ENCODE measurements at regions not wholly inside any gene's neighbourhood (a gene's known extent, or its start where the extent isn't known, plus 50 kb on each side); places are given as distances from the start of the nearest gene placed in this dataset.

DNA sequence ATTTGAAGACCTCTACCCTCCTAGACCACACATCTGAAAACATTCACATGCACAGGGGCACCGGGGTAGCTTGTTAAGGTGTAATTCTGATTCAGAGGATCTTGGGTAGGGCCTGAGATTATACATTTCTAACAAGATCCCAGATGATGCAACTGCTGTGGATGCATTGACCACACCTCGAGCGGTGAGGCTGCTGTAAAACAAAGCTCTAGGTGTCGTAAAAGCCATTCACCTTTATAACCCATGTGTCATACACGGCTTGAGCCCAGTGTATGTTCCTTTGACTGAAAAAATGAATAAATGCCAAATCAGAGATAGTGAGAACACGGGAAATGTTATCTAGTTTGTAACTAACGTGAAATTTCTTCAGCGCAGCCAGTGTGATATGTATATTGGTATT, 1578.2 kb upstream of the WWC1 start:
- Histone ChIP-seq H3K4me3 (no peak overlapping the region), H3K9me3 (replicated peaks in 1 of 3) (no peaks in the 10 kb centered on the region), H3K36me3 (replicated peaks in 1 of 2) (no peaks in the 10 kb centered on the region), H3K27me3 (no peaks in the 10 kb centered on the region), H3K4me1 (replicated peaks in 1 of 2) (no peaks in the 10 kb centered on the region), H3K27ac (no peak overlapping the region)
- 77 to 83% (median 80%) methylated on average over 8 of the region's 8 CpGs for whole genome bisulfite sequencing, 4 donors
- intact Hi-C loops (cut with DNase I), result no loop called here
- TF ChIP-seq, protein P1, sequence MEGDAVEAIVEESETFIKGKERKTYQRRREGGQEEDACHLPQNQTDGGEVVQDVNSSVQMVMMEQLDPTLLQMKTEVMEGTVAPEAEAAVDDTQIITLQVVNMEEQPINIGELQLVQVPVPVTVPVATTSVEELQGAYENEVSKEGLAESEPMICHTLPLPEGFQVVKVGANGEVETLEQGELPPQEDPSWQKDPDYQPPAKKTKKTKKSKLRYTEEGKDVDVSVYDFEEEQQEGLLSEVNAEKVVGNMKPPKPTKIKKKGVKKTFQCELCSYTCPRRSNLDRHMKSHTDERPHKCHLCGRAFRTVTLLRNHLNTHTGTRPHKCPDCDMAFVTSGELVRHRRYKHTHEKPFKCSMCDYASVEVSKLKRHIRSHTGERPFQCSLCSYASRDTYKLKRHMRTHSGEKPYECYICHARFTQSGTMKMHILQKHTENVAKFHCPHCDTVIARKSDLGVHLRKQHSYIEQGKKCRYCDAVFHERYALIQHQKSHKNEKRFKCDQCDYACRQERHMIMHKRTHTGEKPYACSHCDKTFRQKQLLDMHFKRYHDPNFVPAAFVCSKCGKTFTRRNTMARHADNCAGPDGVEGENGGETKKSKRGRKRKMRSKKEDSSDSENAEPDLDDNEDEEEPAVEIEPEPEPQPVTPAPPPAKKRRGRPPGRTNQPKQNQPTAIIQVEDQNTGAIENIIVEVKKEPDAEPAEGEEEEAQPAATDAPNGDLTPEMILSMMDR (IDR thresholded peaks at IDR 0.05), result no peak
- TF ChIP-seq POLR2A (IDR thresholded peaks at IDR 0.05), result no peak
- no peak for DNase-seq

DNA sequence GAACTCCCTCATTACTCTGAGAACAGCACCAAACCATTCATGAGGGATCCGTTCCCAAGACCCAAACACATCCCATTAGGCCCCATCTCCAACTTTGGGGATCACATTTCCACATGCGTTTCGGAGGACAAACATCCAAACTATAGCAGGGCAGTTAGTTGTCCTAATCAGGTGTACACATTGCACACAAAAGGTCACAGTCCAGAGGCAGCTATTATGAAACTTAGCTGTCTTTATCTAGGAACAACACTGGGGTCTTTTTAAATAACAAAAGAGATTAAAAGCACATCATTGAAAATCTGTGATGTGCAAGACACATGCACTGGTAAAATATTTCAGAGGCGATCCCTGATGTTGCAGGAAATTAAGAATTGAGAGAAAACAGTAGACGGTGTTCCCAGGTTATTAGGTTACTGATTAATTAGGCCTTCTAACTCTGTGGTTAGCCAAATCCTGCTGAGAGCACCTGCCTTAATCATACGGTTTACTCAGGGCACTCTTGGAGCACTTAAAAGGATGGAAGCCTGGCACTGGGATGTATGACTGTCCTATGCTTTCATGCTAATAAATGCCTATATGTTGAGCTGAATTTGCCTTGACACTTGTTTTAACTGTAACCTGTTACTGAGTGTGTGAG, 1574.5 kb upstream of the WWC1 start:
- intact Hi-C loops (cut with DNase I), result no loop called here

DNA sequence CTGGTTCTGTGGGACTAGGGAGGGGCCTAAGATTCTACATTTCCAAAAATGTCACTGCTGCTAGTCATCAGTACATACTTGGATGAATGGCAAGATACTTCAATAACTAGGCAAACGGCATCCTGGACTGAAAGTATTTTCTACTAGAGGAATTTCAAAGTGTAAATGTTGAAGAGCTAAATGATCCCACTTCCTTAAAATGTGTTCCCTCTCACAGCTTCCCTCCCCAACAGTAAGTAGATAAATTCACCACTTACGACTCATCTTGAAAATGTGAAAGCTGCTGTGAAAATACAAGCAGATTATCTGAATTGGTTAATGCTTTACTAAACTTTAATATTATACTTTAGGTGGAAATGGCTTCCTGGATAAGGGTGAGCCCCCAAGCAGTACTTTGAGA, 1571.5 kb upstream of the WWC1 start:
- intact Hi-C loops (cut with DNase I), result no loop called here
- Histone ChIP-seq H3K27ac (no peak overlapping the region), H3K9me3 (replicated peaks in 1 of 3) (no peaks in the 10 kb centered on the region), H3K27me3 (no peaks in the 10 kb centered on the region), H3K36me3 (replicated peaks in 1 of 2) (no peaks in the 10 kb centered on the region), H3K4me1 (replicated peaks in 1 of 2) (no peaks in the 10 kb centered on the region), H3K4me3 (no peak overlapping the region)
- WGBS, 4 donors, result 69 to 89% (median 73%) methylated on average over 2 of the region's 2 CpGs
- no peak for DNase-seq
- TF ChIP-seq POLR2A (IDR thresholded peaks at IDR 0.05), result no peak
- TF ChIP-seq, protein P1 (IDR thresholded peaks at IDR 0.05), result no peak

More for the DNA sequence above, 1574.5 kb upstream of the WWC1 start:
- no peak overlapping the region for H3K4me3 ChIP-seq
- no peaks in the 10 kb centered on the region for H3K27me3 ChIP-seq
- DNase-seq, result no peak
- 73 to 81% (median 77%) methylated on average over 6 of the region's 6 CpGs for WGBS, 4 donors
- H3K36me3 ChIP-seq (replicated peaks in 1 of 2), result no peaks in the 10 kb centered on the region
- no peak for TF ChIP-seq POLR2A (IDR thresholded peaks at IDR 0.05)
- TF ChIP-seq, protein P1 (IDR thresholded peaks at IDR 0.05), result no peak
- H3K9me3 ChIP-seq (replicated peaks in 1 of 3), result no peaks in the 10 kb centered on the region
- H3K27ac ChIP-seq, result no peak overlapping the region
- H3K4me1 ChIP-seq (replicated peaks in 1 of 2), result no peaks in the 10 kb centered on the region

DNA sequence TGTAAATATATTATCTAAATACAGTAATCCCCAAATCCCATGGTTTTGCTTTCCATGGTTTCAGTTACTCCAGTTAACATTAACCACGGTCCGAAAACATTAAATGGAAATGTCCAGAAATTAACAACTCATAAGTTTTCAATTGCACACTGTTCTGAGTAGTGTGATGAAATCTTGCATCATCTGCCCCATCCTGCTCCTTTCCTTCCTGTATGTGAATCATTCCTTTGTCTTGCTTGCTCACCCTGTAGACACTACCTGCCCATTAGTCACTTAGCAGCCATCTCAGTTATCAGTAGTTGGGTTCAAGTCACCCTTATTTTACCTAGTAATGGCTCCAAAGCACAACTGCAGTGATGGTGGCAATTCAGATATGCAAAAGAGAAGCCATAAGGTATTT, 1568.5 kb upstream of the WWC1 start:
- intact Hi-C loops (cut with DNase I), result no loop called here
- Histone ChIP-seq H3K27ac (no peak overlapping the region), H3K4me3 (no peak overlapping the region), H3K27me3 (no peaks in the 10 kb centered on the region), H3K4me1 (replicated peaks in 1 of 2) (no peaks in the 10 kb centered on the region), H3K36me3 (replicated peaks in 1 of 2) (no peaks in the 10 kb centered on the region), H3K9me3 (replicated peaks in 1 of 3) (no peaks in the 10 kb centered on the region)
- DNase-seq, result no peak
- WGBS, 4 donors, result 86 to 96% (median 89%) methylated on average over 2 of the region's 2 CpGs
- TF ChIP-seq, protein P1 (IDR thresholded peaks at IDR 0.05), result no peak
